IPS-18c (cell line): ENCODE measurements at regions not wholly inside any gene's neighbourhood (a gene's known extent, or its start where the extent isn't known, plus 50 kb on each side); places are given as distances from the start of the nearest gene placed in this dataset.

Experiments
- H3K4me3 ChIP-seq: 2 replicates; pipeline ENCODE4 v1.7.0; 2013; ENCODE audit warnings: low read depth, mild to moderate bottlenecking, low read length, moderate library complexity; ENCODE audit not compliant: insufficient read depth
- H3K9me3 ChIP-seq: one replicate; pipeline ENCODE4 v1.6.1; 2013; ENCODE audit warnings: mild to moderate bottlenecking, low read length, moderate library complexity; ENCODE audit not compliant: control insufficient read depth, insufficient read depth

DNA sequence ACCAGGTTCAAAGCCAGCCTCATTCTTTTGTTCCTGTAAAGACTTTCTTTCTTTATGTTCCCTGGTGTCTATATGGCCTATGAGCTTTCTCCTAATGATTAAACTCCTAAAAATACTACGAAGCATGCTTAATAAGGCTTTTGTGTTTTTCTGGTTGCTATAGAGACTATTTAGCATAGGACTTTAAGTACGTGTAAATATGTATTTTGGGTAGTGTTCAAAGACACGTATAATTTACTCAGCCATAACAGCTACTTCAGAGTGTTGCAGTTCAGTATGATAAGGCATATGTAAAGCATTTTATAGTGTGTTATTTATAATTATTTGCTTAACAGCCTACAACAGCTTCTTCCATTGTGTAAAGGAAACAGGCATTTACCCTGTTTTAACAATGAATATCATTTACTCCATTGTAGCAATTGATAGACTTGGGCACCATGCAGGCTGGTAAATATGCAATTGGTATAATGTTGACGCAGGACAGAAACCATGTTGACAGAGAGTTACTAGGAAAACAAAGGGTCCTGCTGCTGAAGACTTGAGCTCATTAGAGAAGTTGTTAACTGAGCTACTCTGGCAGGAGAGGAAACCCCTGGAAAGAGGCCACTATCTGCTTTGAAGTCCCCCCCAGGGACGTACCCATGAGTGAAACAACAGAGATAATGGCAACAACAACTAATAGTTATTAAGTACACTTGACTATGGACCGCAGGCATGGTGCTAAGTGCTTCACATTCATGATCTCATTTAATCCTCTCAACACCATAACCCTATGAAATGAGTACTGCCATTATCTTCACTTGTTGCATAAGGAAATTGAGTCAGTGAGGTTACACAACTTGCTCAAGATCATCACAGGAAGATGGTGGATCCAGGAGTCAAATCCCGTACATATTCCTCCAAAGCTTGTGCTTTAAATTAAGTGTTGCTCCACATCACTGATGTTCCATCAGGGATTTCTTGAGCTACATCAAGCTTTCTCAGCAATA lies 342.2 kb upstream of the DYNLRB2 start:
- Histone ChIP-seq H3K4me3 (no peak overlapping the region), H3K9me3 (no peaks in the 10 kb centered on the region)

- Histone ChIP-seq H3K4me3 (no peak overlapping the region), H3K9me3 (no peaks in the 10 kb centered on the region)
These were observed 343.0 kb upstream of the DYNLRB2 start for GRCh38 chr16:80197741-80198201.

GRCh38 chr16:80191928-80192327 lies 348.9 kb upstream of the DYNLRB2 start:
- H3K9me3 ChIP-seq: no peaks in the 10 kb centered on the region
- H3K4me3 ChIP-seq: no peak overlapping the region

DNA sequence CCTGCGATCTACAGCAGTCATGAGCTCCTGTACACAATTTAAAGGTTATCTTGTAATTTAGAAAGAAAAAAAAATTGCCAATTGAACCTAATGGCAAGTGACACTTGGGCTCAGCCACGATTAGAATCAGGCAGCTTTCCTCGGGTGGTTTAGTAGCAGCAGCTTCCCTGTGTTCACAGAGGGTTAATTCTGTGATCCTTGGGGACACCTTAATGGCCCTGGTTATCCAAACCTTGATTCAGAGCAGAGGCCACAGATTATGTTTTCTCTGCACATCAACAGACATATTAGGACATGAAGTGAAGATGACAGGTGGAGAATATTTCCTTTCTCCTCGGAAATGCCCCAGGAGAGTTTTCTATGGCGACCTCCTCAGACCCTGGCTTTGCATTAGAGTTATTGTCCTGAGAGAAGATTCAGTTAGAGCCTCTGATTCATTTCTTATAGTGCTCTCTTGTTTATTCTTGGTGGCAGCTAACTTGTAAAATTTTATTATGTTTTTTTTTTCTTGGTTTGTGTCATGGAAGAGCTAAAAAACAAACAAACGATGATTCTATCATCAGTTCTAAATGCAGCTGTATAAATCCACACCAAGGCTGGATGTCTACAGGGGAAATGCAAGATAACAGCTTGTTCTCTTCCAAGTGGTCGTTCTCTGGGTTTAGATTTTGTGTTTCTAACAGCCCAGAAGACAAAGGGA lies 351.2 kb upstream of the DYNLRB2 start:
- no peaks in the 10 kb centered on the region for H3K9me3 ChIP-seq
- no peak overlapping the region for H3K4me3 ChIP-seq

DNA sequence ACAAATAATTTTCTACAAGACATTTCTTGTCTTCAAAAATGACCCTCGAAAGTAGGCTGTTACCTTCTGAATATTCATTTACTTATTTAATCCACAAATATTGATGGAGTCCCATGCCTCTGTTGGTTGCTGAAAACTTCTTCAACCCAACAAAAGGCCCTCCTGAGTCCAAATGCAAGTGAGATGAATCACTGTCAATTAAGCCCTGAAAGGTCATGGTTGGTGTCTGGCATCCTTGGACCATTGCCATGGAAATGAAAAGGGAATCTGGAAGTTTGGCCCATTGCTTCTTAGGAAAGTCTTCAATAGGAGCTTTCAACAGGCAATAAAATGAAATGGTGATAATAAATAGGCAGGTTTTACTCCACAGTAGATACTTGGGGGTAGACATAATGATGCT lies 364.7 kb upstream of the DYNLRB2 start:
- Histone ChIP-seq H3K9me3 (no peaks in the 10 kb centered on the region), H3K4me3 (no peak overlapping the region)

DNA sequence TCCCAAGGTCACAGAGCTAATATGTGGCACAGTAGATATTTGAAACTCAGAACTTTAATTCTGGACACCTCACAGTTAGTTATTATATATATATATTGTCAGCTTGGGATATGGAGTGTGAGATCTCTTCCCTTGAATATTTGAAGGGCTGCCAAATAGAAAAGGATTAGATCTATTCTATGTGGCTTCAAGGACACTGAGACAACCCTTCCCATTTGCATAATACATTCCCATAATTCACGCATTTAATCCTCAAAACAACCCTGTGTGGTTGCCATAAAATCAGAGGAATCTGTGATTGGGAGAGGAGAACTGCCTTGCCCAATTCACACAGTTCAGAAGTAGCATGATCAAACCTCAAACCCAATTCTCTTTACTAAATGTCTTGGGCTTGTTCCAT lies 365.8 kb upstream of the DYNLRB2 start:
- no peak overlapping the region for H3K4me3 ChIP-seq
- no peaks in the 10 kb centered on the region for H3K9me3 ChIP-seq

GRCh38 chr16:80174416-80174815 lies 366.4 kb upstream of the DYNLRB2 start:
- Histone ChIP-seq H3K9me3 (no peaks in the 10 kb centered on the region), H3K4me3 (no peak overlapping the region)

DNA sequence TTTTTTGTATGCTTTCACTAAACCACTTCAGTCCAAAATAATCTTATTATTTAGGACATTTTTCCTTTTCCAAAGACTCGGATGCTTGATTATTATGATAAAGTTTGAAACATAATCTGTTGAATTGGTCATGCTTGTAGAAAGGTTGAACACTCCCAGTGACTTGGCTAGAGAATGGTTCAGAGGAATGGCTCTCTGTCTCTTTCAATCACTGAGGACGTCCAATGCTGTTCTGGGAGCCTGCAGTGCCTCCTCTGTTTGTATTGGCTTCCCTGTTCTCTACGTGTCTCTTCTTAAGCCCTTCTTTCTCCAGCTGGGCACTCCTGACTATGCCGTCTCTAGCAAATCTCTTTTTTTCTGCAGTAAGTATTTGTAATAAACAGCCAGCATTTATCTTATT lies 369.0 kb upstream of the DYNLRB2 start:
- Histone ChIP-seq H3K9me3 (no peaks in the 10 kb centered on the region), H3K4me3 (no peak overlapping the region)

GRCh38 chr16:80171199-80171598 lies 369.6 kb upstream of the DYNLRB2 start:
- H3K4me3 ChIP-seq: no peak overlapping the region
- no peaks in the 10 kb centered on the region for H3K9me3 ChIP-seq

- Histone ChIP-seq H3K4me3 (no peak overlapping the region), H3K9me3 (no peaks in the 10 kb centered on the region)
These were observed 373.0 kb upstream of the DYNLRB2 start for GRCh38 chr16:80167657-80168390.

GRCh38 chr16:80166082-80166481 lies 374.7 kb upstream of the DYNLRB2 start:
- Histone ChIP-seq H3K9me3 (no peaks in the 10 kb centered on the region), H3K4me3 (no peak overlapping the region)

GRCh38 chr16:80164966-80165550 lies 375.7 kb upstream of the DYNLRB2 start:
- Histone ChIP-seq H3K4me3 (no peak overlapping the region), H3K9me3 (no peaks in the 10 kb centered on the region)

DNA sequence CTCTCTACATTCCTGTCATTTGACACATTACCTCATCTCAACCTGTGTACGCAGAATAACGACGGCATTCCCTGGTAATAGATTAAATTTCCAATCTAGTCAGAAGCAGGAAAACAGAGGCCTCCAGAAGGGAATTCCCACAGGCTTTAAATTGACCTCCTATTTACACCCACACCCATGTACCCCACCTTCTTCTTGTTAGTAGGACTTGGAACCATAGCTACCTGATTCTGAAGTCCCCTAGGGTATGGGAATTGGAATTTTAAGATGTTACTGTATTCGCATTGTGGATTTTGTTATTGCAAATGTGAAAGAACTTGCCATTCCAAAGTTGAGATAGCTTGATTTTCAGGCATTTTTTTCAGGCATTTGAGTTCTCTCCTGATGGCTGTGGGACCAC lies 377.5 kb upstream of the DYNLRB2 start:
- no peak overlapping the region for H3K4me3 ChIP-seq
- no peaks in the 10 kb centered on the region for H3K9me3 ChIP-seq

- Histone ChIP-seq H3K4me3 (no peak overlapping the region), H3K9me3 (peaks cover 3% of the 10 kb centered on the region)
These were observed 378.7 kb upstream of the DYNLRB2 start for GRCh38 chr16:80161799-80162739.

DNA sequence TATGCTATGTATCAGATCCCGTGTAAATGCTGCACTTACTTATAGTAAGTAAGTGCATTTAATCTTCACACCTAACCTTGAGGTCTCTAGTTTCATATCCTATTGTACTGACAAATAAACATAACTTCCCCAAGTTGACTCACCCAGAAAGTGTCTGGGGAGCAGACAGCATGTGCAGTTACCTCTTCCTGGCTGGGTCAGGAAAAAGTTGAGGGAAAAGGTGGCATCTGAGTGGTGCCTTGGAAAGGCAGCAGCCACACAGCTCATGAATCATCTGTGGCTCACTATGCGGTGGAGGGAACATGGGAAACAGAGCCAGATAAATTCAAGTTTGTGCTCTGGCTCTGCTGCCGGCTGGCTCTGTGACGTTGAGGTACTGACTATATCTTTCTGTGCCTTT lies 382.0 kb upstream of the DYNLRB2 start:
- Histone ChIP-seq H3K9me3 (peaks cover 3% of the 10 kb centered on the region), H3K4me3 (no peak overlapping the region)

DNA sequence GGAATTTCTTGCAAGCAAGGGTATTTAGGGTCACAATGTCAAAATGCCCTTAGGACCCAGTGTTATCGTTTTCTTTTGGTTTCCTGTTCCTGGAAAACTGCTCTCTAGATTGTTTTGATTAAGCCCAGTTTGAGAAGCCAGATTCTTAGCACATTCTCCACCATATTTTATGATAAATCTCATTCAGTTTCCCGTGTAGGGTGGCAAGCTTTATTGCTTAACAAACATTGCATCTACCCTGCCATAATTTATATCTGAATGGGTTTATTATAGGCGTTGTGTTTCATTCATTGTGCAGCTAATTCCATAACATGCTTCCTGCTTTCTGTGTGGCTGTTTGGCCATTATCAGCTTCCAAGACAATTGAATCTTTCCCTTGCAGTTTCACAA lies 389.1 kb upstream of the DYNLRB2 start:
- Histone ChIP-seq H3K4me3 (no peak overlapping the region), H3K9me3 (no peaks in the 10 kb centered on the region)
